NAMALWA (cell line): ENCODE measurements at regions not wholly inside any gene's neighbourhood (a gene's known extent, or its start where the extent isn't known, plus 50 kb on each side); places are given as distances from the start of the nearest gene placed in this dataset.
"Not testable (repeated sequence)": the region's sequence is repeated elsewhere in the genome, so short reads cannot be mapped to it uniquely, and the experiment has no call there.

Experiments used
- DNase-seq: peaks from one replicate; pipeline ENCODE4 v3.0.0-alpha.2; 2015; ENCODE audit warnings: low spot score

- no peak for DNase-seq
These were observed 57.7 kb upstream of the AADACL2 start for GRCh38 chr3:151675858-151676615.

GRCh38 chr3:151673974-151674373 lies 59.8 kb upstream of the AADACL2 start:
- no peak for DNase-seq

- DNase-seq, result not testable (repeated sequence)
These were observed 66.0 kb upstream of the AADACL2 start for GRCh38 chr3:151667762-151668161.

GRCh38 chr3:151660885-151661284 lies 72.8 kb upstream of the AADACL2 start:
- DNase-seq, result peak; percentile 31

DNA sequence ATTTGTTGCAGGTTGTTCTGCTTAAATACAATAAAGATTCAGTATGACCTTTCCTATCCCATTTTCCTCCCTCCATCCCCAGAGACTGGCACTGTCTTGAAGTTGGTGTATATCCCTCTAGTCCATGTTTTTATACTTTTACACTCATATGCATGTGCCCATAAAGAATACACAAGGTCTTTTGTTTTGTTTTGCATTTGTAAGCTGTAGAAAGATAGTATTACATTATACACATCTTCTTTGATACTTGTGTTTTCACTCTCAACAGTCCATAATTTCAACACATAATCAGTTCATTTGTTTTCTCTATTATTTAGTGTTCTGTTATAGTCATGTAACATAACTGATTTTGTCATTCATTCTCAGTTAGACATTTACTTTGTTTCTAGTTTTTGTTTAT lies 88.7 kb upstream of the AADACL2 start:
- no peak for DNase-seq

DNA sequence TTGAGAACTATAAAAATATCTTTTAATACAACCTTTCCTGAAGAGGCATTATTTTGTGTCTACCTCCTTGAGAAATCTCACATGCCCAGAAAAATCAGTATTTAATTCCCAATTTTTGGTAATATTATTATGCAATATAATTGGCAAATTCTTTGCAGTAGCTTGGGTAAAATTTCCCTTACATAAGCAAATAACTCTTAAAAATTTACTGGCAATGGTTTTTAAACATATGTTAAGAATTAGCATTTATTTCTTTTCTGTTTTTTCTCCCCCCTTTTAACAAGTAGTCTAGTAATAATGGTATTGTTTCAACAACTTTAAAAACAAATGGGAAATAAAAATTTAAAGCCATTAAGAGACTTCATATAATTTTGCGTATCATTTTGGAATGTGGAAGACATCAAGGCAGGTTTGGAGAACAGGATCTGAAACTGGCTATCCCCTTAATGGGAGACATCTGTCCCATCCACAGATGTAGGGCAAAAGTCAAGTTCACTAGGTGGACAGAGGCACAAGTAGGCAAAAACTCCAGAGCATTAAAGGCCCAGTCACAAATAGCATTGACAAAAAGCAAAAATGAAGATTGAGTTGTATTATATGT lies 89.6 kb upstream of the AADACL2 start:
- no peak for DNase-seq

DNA sequence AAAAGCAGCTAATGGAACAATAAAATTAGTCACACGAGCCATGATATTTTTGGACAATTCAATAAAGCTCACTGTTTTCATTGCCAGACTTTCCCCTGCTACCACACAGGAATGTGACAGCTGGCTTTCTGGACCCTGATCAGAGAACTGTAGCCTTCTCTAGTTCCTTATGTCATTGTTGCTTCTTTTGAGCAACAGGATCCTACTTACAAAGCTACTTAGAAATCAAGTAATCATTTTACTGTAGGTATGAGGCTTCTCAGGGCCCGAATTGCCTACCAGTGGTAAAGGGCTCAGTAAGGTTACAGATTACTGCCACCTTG lies 94.3 kb upstream of the AADACL2 start:
- no peak for DNase-seq

DNA sequence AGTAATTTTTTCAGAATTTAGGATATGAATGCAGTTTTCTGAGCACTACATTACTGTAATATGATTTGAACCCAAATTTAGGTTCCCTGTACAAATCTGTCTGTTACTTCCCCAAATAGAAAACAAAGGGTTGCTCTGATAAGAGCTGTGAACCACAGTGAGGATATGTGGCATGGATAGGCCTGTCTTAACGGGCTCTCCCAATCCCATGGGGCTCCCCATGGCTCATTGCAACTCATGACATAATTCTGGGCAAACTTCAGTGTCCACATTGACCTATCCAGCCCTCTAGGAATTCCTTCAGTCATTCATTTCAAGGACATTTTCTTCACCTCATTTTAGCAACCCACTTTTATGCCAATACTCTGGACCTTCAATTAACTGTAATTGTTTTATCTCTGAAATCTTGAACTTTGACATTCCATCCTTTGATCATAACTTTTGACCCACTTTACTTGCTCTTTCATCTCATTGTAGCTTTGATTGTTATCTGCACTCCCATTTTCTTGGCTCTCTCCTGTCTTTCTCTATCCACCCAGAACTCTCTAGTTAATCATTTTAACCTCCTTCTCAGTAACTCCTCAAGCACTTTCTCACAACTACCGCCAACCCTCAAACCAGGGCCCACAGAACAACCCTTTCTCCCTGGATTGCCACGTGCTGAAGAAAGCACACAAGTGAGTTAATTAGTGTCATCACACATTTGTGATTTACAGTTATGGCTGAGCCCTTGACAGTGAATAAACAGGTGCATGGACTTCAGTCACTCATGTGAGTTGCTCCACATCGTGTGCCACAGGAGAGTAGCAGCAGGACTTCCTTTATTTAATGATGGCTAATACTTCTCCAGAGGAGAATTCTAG lies 94.9 kb upstream of the AADACL2 start:
- no peak for DNase-seq

DNA sequence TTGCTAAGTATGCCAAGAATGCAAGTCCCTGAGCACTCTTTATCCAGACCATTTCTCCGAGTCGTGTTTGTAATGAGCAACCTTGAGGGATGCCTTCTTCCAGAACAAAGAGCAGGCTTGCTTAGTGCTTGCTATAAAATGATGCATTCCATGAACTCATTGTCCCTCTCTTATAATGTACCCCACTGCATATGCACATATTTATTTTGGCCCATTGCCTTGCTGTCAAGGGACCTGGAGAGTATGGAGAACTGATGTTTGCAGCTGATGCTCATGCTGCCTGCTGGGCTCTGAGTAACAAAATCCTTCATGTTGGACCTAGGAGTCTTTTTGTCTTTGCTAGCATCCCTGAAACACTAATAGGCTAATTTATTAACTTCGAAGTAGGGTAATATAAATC lies 97.8 kb upstream of the AADACL2 start:
- DNase-seq, result no peak

DNA sequence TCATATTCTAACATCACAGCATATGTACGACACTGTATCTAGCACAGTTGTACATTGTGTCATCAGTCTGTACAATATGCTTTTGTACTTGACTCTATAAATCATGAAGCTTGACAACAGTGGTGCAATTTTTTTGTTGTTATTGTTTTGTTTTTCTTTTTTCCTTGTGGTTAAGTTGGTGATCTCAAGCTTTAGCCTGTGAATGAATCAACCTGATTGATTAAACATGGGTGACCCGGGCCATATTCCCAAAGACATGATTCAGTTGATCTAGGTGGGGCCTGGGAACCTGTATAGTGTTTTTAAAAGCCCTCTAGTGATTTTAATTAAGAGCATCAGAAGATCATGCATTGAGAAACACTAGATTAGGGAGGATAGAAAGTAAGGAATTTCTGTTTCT lies 101.8 kb upstream of the AADACL2 start:
- no peak for DNase-seq

- no peak for DNase-seq
These were observed 102.7 kb upstream of the AADACL2 start for GRCh38 chr3:151630938-151631441.

DNA sequence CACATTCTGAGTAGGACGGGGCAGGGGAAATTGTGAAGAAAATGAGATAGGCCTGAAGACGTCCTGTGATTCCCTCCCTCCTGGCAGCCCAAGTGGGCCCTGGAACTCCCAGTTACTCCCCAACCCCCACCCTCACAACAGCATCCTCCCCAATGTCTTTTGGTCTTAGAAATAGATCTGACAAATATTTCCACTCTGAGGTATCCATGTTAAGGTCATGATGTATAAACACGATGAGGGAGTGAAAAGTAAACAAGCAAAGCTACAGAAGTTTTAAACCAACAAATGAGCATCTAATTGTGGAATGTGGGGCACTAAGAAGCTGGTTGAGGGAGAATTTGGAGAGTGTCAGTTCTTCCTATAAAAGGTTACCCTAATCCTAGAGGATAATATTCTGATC lies 103.7 kb upstream of the AADACL2 start:
- no peak for DNase-seq

DNA sequence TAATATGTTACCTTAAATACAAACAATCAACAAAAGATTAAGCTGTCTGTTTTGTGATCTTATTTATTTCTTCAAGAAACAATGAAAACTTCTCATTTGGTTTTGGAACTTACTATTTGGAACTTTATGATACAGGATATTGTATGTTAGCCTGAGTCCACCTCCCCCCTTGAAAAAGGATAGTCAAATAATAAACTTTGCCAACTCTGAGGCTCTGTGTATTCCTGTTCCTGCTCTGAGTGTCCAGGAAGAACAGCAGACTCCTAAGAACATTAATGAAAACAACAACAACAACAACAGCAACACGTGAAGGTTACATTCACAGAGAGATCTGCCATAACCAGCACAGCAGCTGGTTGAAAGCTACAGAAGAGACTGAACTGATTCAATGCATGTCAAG lies 108.1 kb upstream of the AADACL2 start:
- no peak for DNase-seq

DNA sequence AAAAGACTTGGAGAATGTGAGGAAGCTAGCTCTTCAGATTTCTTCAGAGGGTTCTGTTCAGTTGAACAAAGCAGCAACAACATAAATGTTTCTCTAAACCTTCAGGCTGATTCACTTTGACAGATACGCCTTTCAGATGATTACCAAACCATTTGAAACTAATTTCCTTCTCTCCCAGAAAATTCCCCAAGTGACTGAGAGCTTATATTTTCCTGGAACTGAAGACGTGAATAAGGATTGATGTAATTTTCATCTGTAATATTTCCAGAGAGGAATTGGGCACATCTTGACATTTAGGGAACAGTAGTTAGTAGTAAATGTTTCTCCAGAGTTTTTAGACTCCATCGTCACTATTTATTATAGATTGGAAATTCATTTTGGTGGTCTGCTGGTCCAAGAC lies 108.6 kb upstream of the AADACL2 start:
- no peak for DNase-seq

DNA sequence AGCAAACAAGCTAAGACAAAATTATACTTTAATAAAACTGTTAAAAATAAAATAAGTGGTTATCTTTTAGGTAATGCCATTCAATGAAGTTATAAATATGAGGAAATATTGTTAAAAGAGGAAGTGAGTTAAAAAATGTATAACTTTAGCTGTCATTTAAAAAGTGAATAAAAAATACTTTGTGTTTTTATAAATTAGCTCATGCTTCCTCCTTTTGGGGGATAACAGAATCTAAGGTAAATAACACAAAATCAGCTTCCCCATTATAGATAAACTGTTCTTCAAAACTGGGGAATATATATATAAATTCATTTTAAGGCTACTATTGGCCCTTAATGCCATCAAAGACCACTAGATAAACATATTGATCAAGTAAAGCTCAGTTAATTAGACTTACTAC lies 113.7 kb upstream of the AADACL2 start:
- DNase-seq, result no peak

GRCh38 chr3:151615464-151615863 lies 118.3 kb upstream of the AADACL2 start:
- DNase-seq, result no peak

DNA sequence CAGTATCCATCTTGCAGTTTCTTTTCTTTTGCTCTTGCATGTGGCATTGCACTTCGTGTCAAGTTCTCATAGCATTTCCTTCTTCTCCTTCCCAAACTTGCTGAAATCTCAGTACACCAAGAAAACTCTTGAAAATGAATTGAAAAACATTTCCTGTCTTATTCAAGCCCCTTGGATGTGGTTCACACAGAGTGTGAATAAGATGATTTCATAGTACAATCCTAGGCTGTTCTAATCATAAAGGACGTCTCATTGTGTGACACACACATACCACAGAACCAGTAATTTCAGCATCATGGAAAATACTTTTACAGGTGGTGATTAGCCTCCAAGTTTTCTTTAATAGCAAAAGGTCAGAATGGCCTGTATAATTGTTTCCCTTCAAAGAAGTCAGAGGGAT lies 121.6 kb upstream of the AADACL2 start:
- DNase-seq, result no peak

- DNase-seq, result no peak
These were observed 122.3 kb upstream of the AADACL2 start for GRCh38 chr3:151611419-151611818.

DNA sequence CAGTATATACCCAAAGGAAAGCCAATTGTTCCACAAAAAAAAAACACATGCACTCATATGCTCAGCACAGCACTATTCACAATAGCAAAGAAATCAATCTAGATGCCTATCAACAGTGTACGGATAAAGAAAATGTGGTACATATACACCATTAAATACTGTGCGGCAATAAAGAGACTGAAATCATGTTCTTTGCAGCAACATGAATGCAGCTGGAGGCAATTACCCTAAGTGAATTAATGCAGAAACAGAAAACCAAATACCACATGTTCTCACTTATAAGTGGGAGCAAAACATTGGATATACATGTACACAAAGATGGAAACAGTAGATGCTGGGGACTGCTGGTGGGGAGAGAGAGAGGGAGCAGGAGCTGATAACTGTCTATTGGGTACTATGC lies 124.2 kb upstream of the AADACL2 start:
- DNase-seq, result no peak

- no peak for DNase-seq
These were observed 128.8 kb upstream of the AADACL2 start for GRCh38 chr3:151604891-151605290.

GRCh38 chr3:151600783-151601182 lies 132.9 kb upstream of the AADACL2 start:
- DNase-seq, result no peak

GRCh38 chr3:151599103-151599672 lies 134.5 kb upstream of the AADACL2 start:
- DNase-seq, result no peak

GRCh38 chr3:151596940-151597339 lies 136.1 kb upstream of the IGSF10 start:
- DNase-seq, result no peak
